OCI-LY3 (cell line): ENCODE measurements at regions not wholly inside any gene's neighbourhood (a gene's known extent, or its start where the extent isn't known, plus 50 kb on each side); places are given as distances from the start of the nearest gene placed in this dataset.
"Not testable (repeated sequence)": the region's sequence is repeated elsewhere in the genome, so short reads cannot be mapped to it uniquely, and the experiment has no call there.

Source experiments
- H2AFZ ChIP-seq: fragments of 200-600, 300-600 bp; shearing (Covaris generic); 2 replicates; pipeline ENCODE4 v1.6.0; 2014; ENCODE audit warnings: antibody characterized with exemption, low read depth, low read length
- H3K27ac ChIP-seq: fragments of 200-600, 300-600 bp; sonication (generic); 2 replicates; pipeline ENCODE4 v1.5.1; 2014; ENCODE audit warnings: mild to moderate bottlenecking, low read length, moderate library complexity, mixed read lengths
- H3K27me3 ChIP-seq: fragments of 200-600, 300-600 bp; sonication (generic); 2 replicates; pipeline ENCODE4 v1.6.1; 2014; ENCODE audit warnings: low read depth, low read length, mixed read lengths
- H3K36me3 ChIP-seq: fragments of 200-600, 300-600 bp; sonication (generic); replicated peaks from 2 replicates; pipeline ENCODE3; 2014; ENCODE audit warnings: low read depth, low read length, mixed read lengths
- H3K4me1 ChIP-seq: fragments of 300-600, 200-600 bp; sonication (generic); 2 replicates; pipeline ENCODE4 v1.6.1; 2014; ENCODE audit warnings: low read length, mixed read lengths
- H3K4me2 ChIP-seq: fragments of 200-600, 300-600 bp; sonication (generic); 2 replicates; pipeline ENCODE4 v1.6.1; 2014; ENCODE audit warnings: low read length, mixed read lengths
- H3K4me3 ChIP-seq: fragments of 300-600, 200-600 bp; sonication (generic); 2 replicates; pipeline ENCODE4 v1.5.1; 2014; ENCODE audit warnings: antibody characterized with exemption, mild to moderate bottlenecking, low read length, moderate library complexity
- H3K79me2 ChIP-seq: fragments of 300-600, 200-600 bp; shearing (Covaris generic); 2 replicates; pipeline ENCODE4 v1.6.1; 2014; ENCODE audit warnings: mild to moderate bottlenecking, low read length, mixed read lengths
- H3K9ac ChIP-seq: fragments of 300-600, 200-600 bp; shearing (Covaris generic); 2 replicates; pipeline ENCODE4 v1.6.0; 2014; ENCODE audit warnings: mild to moderate bottlenecking, low read length, moderate library complexity
- H3K9me3 ChIP-seq: fragments of 200-600, 300-600 bp; shearing (Covaris generic); 2 replicates; pipeline ENCODE4 v1.6.1; 2014; ENCODE audit warnings: low read length, mixed read lengths; ENCODE audit not compliant: insufficient read depth
- H4K20me1 ChIP-seq: fragments of 200-600, 300-600 bp; sonication (generic); 2 replicates; pipeline ENCODE4 v1.6.1; 2016; ENCODE audit warnings: low read length, mixed read lengths; ENCODE audit not compliant: insufficient read depth
- EZH2phosphoT487 ChIP-seq: fragments of 200-600 bp; shearing (Covaris generic); IDR thresholded peaks from 2 replicates; pipeline ENCODE4 v1.6.1; 2018; ENCODE audit warnings: antibody characterized with exemption, mixed run types, low read depth
- TF ChIP-seq, protein P1 (sequence below): fragments of 200-600, 300-600 bp; sonication (generic); IDR thresholded peaks from 2 replicates; pipeline ENCODE4 v1.5.1; 2014; ENCODE audit warnings: antibody characterized with exemption, low read length, low read depth

DNA sequence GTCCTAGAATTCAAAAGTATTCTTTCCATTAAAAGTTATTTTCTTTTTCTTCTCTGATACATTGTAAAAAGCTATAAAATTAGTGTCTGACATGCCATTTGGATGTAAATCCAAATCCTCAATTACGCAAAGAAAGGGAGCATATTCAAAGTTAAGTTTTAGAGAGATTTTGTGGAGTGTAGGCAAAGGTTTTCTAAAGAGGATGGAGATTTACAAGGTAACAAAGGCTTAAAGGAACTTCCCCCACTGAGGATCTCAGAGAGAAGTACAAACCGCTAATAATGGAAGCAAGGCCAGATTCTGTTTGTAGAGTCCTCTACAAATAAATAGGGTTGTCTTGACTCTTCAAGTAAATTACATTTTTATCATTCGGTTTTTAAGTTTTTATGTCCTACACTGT lies 91.0 kb upstream of the MAPK10 start:
- no peaks in the 10 kb centered on the region for H3K27me3 ChIP-seq

DNA sequence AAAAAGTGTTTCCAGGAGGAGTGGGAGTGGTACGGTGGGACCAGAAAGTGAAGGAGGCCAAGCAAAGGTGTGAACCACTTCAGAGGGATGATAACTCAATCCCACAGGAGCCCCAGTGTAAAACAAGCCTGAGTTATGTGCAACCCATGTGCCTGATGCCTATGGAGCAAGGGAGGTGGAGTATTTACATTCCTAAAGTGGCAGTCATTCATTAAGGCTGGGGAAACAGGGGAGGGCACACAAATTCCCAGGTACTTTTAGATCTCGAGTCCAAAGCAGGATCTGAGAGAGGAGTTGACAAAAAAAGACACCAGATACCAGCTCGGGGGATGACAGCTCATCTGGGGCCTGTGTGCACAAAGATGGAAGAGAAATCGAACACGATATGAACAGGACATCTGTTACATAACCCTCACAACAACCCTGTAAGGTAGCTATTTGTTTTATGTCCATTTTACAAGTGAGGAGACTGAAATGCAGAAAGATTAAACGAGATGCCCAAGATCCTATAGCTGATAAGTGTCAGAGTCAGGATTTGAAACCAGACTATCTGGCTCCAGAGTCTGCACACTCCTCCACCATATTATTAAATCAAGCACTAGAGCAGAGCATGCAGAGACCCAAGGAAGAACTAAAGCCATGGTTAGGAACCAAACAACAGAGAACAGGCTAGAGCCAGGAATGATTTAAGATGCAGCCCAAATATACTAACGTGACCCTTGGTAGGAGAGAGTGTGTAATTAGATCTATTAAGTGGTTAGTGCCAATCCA lies 91.9 kb upstream of the MAPK10 start:
- peaks cover 12% of the 10 kb centered on the region for H3K4me1 ChIP-seq
- H3K36me3 ChIP-seq: no peaks in the 10 kb centered on the region
- H3K79me2 ChIP-seq: no peaks in the 10 kb centered on the region
- no peak overlapping the region for H3K4me3 ChIP-seq
- H3K9me3 ChIP-seq: no peaks in the 10 kb centered on the region
- H3K27me3 ChIP-seq: no peaks in the 10 kb centered on the region
- TF ChIP-seq, protein P1, sequence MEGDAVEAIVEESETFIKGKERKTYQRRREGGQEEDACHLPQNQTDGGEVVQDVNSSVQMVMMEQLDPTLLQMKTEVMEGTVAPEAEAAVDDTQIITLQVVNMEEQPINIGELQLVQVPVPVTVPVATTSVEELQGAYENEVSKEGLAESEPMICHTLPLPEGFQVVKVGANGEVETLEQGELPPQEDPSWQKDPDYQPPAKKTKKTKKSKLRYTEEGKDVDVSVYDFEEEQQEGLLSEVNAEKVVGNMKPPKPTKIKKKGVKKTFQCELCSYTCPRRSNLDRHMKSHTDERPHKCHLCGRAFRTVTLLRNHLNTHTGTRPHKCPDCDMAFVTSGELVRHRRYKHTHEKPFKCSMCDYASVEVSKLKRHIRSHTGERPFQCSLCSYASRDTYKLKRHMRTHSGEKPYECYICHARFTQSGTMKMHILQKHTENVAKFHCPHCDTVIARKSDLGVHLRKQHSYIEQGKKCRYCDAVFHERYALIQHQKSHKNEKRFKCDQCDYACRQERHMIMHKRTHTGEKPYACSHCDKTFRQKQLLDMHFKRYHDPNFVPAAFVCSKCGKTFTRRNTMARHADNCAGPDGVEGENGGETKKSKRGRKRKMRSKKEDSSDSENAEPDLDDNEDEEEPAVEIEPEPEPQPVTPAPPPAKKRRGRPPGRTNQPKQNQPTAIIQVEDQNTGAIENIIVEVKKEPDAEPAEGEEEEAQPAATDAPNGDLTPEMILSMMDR: no peak
- TF ChIP-seq EZH2phosphoT487: no peak
- no peak overlapping the region for H3K27ac ChIP-seq
- no peak overlapping the region for H3K9ac ChIP-seq
- no peak overlapping the region for H2AFZ ChIP-seq
- H3K4me2 ChIP-seq: no peak overlapping the region
- no peaks in the 10 kb centered on the region for H4K20me1 ChIP-seq

More for the DNA sequence above, 91.0 kb upstream of the MAPK10 start:
- TF ChIP-seq EZH2phosphoT487: no peak
- TF ChIP-seq, protein P1: no peak
- Histone ChIP-seq H3K36me3 (no peaks in the 10 kb centered on the region), H3K9me3 (no peaks in the 10 kb centered on the region), H3K4me2 (no peak overlapping the region), H3K79me2 (no peaks in the 10 kb centered on the region), H2AFZ (no peak overlapping the region), H3K4me1 (peaks cover 12% of the 10 kb centered on the region), H3K9ac (no peak overlapping the region), H3K27ac (no peak overlapping the region), H3K4me3 (no peak overlapping the region), H4K20me1 (no peaks in the 10 kb centered on the region)

DNA sequence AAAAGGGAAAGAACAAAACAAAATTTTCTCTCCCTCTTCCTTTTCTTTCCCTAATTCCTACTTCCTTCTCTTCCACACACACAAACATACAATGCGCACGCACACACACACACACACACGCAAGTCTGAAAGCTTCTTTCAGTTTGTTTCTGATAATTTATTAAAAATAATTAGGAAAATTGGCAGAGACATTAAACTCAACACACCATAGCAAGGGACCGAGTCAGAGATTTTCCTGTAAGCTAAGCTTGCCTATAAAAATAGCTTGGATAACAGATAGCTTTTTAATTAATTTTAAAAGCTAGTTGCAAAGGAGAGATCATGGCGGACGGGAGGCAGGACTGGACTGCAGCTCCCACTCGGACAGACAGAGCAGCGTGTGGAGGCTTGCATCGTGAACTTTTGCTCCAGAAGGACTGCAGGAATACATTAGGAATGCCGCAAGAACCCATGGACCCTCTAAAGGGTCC lies 92.6 kb upstream of the MAPK10 start:
- no peaks in the 10 kb centered on the region for H4K20me1 ChIP-seq
- H3K9ac ChIP-seq: no peak overlapping the region
- no peaks in the 10 kb centered on the region for H3K27me3 ChIP-seq
- no peak overlapping the region for H3K4me2 ChIP-seq
- H3K27ac ChIP-seq: no peak overlapping the region
- H3K9me3 ChIP-seq: no peaks in the 10 kb centered on the region
- no peak overlapping the region for H3K4me3 ChIP-seq
- no peak overlapping the region for H2AFZ ChIP-seq
- H3K4me1 ChIP-seq: peaks cover 12% of the 10 kb centered on the region
- H3K79me2 ChIP-seq: no peaks in the 10 kb centered on the region
- TF ChIP-seq, protein P1: no peak
- TF ChIP-seq EZH2phosphoT487: no peak
- no peaks in the 10 kb centered on the region for H3K36me3 ChIP-seq

DNA sequence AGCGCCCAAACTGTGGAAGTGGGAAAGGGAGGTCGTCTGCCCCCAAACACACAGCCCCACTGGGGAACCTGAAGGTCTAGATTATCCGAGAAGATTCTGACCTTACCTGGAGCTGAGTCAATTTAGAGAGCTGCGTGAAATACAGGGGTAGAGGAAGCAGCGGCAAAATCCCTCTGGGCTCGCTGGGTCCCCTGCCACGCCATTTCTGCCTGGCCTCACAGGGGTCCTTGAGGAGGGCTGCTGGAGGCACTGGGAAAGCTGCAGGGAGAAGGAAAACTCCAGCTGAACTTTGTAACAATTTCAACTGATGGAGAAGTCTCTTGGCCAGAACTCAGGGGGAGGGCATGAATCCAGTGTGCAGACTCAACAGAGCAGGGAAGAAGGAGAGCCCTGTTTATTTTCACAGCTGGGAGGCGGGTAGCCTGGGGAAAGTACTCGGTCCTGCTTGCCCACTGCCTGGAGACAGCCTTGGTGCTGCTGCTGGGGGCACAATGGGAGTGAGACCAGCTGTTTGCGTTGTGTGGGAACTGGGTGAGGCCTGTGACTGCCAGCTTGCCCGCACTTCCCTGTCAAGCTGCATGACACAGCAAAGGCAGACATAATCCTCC lies 93.2 kb upstream of the MAPK10 start:
- no peaks in the 10 kb centered on the region for H3K9me3 ChIP-seq
- no peak overlapping the region for H2AFZ ChIP-seq
- TF ChIP-seq EZH2phosphoT487: no peak
- TF ChIP-seq, protein P1: no peak
- H3K27ac ChIP-seq: no peak overlapping the region
- no peak overlapping the region for H3K4me2 ChIP-seq
- H3K4me3 ChIP-seq: no peak overlapping the region
- H3K36me3 ChIP-seq: no peaks in the 10 kb centered on the region
- H3K4me1 ChIP-seq: peaks cover 12% of the 10 kb centered on the region
- H4K20me1 ChIP-seq: no peaks in the 10 kb centered on the region
- H3K79me2 ChIP-seq: no peaks in the 10 kb centered on the region
- H3K9ac ChIP-seq: no peak overlapping the region
- no peaks in the 10 kb centered on the region for H3K27me3 ChIP-seq

DNA sequence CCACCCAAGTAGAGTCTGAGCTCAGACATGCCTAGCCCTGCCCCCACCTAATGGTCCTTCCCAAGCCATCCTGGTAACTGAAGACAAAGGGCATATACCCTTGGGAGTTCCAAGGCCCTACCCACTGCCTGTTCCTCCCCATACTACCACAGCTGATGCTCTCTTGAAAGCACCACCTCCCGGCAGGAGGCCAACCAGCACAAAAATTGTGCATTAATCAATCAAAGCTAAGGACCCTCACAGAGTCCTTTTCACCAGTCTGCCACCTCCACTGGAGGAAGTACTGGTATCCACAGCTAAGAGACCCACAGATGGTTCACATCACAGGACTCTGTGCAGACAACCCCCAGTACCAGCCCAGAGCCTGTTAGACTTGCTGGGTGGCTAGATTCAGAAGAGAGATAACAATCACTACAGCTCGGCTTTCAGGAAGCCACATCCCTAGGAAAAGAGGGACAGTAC lies 93.8 kb upstream of the MAPK10 start:
- not testable (repeated sequence) for H3K4me3 ChIP-seq, H3K9me3 ChIP-seq, H3K79me2 ChIP-seq, H4K20me1 ChIP-seq, H2AFZ ChIP-seq, H3K9ac ChIP-seq, H3K36me3 ChIP-seq, H3K27ac ChIP-seq, H3K27me3 ChIP-seq, H3K4me2 ChIP-seq
- H3K4me1 ChIP-seq: peaks cover 12% of the 10 kb centered on the region
